ENCODE measurements at regions not wholly inside any gene's neighbourhood (a gene's known extent, or its start where the extent isn't known, plus 50 kb on each side); places are given as distances from the start of the nearest gene placed in this dataset.

DNA sequence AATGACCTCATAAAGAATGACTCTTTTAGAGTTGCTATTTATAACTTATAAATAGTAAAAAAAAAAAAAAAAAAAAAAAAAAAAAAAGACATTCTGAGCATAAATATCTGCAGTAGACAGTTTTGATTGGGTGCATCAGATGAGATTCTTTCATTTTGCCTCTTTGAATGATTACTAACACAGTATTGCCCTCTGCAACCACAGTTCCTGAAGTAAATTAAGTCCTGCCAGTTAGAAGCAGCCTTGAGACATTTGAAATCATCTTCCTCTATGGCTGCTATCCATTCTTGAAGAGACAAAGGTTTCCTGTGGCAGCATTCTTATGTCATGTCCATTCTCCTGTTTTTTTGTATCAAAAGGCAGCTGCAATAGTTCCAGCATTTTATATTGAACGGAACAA lies 892.4 kb upstream of the MIR17HG start:
- no peak for ATAC-seq
- no peak overlapping the region for H3K27ac ChIP-seq
- 93 to 97% methylated on average over 1 of the region's 1 CpG for WGBS, 2 donors
- no peaks in the 10 kb centered on the region for H3K4me1 ChIP-seq
- FAIRE-seq, result no peak
- DNase-seq, result no peak
- H3K4me3 ChIP-seq, result no peak overlapping the region
- TF ChIP-seq, protein P1, sequence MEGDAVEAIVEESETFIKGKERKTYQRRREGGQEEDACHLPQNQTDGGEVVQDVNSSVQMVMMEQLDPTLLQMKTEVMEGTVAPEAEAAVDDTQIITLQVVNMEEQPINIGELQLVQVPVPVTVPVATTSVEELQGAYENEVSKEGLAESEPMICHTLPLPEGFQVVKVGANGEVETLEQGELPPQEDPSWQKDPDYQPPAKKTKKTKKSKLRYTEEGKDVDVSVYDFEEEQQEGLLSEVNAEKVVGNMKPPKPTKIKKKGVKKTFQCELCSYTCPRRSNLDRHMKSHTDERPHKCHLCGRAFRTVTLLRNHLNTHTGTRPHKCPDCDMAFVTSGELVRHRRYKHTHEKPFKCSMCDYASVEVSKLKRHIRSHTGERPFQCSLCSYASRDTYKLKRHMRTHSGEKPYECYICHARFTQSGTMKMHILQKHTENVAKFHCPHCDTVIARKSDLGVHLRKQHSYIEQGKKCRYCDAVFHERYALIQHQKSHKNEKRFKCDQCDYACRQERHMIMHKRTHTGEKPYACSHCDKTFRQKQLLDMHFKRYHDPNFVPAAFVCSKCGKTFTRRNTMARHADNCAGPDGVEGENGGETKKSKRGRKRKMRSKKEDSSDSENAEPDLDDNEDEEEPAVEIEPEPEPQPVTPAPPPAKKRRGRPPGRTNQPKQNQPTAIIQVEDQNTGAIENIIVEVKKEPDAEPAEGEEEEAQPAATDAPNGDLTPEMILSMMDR (IDR thresholded peaks at IDR 0.05), result no peak
- H3K36me3 ChIP-seq, result no peaks in the 10 kb centered on the region
- intact Hi-C loops (cut with DNase I), result no loop called here
- no peaks in the 10 kb centered on the region for H3K9me3 ChIP-seq
- H3K27me3 ChIP-seq, result no peaks in the 10 kb centered on the region

DNA sequence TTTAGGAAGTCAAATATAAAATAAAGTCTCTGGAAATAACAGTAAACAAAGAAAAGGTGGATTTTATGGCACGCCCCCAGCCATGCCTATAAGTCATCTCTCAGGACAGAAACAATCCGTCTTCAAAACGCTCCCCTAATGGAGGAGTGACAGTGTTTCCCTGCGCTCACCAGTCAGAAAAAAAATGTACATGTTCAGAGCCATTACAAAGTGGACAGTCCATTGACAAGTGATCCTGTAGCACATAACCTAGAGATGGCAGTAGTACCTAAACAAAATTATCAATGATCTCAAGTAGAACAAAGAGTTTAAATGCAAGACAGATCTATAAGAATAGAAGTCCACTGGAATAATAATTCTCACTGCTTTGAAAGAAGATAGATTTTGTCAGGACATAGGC lies 891.7 kb upstream of the MIR17HG start:
- Histone ChIP-seq H3K36me3 (no peaks in the 10 kb centered on the region), H3K4me1 (no peaks in the 10 kb centered on the region), H3K27me3 (no peaks in the 10 kb centered on the region), H3K4me3 (no peak overlapping the region), H3K27ac (no peak overlapping the region), H3K9me3 (no peaks in the 10 kb centered on the region)
- 42 to 67% methylated on average over 4 of the region's 4 CpGs for WGBS, 2 donors
- FAIRE-seq (no peak), ATAC-seq (no peak), DNase-seq (no peak)
- TF ChIP-seq, protein P1 (IDR thresholded peaks at IDR 0.05), result no peak
- intact Hi-C loops (cut with DNase I), result no loop called here

DNA sequence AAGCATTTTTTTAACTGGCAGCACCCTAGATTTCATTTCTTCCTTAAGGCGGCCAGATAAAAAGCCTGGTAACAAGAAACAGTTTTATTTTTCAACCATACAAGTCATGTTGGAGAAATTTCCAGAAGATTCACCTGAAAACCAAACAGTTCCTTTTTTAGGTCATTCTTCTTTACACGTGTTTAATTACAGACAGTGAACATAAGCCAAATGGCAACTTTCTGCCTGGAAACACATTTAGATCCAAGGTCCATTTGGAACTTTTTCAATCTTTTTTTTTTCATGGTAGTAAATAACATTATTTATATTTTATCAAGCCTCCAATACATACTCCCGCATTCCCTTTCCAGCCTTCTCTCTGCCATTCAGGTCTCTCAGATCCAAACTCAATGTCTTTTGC lies 886.1 kb upstream of the MIR17HG start:
- WGBS, 2 donors, result 36 to 39% methylated on average over 3 of the region's 3 CpGs
- TF ChIP-seq, protein P1 (IDR thresholded peaks at IDR 0.05), result no peak
- FAIRE-seq (no peak), ATAC-seq (no peak), DNase-seq (no peak)
- intact Hi-C loops (cut with DNase I), result loop anchor here in 1 of 3 donors (10.0 kb wide), 1 partner anchor 393 kb away; no protein-coding TSS in a partner anchor
- Histone ChIP-seq H3K36me3 (no peaks in the 10 kb centered on the region), H3K27me3 (no peaks in the 10 kb centered on the region), H3K27ac (no peak overlapping the region), H3K9me3 (no peaks in the 10 kb centered on the region), H3K4me3 (no peak overlapping the region), H3K4me1 (no peaks in the 10 kb centered on the region)

DNA sequence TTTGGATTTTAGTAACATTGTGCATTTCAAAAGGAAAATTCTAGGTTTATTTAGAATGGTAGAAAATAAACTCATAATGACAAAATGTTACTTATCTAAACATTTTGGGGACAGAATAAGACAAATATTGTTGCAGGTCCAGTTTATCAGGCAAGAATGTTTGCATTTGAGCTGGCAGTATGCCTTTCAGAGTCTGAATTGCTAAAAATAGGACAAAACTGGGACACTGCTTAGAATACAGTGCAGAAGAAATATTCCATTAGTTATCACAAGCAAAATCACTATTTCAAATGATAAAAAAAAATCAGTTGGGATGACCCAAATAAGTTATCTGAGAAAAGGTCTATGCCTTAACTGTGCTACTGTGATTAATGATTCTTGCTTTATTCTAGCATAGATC lies 870.3 kb upstream of the MIR17HG start:
- DNase-seq (peak in 1 of 6 donors; percentile 16), FAIRE-seq (no peak), ATAC-seq (peak in 2 of 4 donors; percentile 61 to 76)
- Histone ChIP-seq H3K4me3 (no peak overlapping the region), H3K36me3 (no peaks in the 10 kb centered on the region), H3K9me3 (no peaks in the 10 kb centered on the region), H3K4me1 (peaks cover 0 to 17% (median 9%) of the 10 kb centered on the region in 3 donors), H3K27ac (no peak overlapping the region), H3K27me3 (no peaks in the 10 kb centered on the region)
- intact Hi-C loops (cut with DNase I), result no loop called here
- TF ChIP-seq, protein P1 (IDR thresholded peaks at IDR 0.05), result no peak

DNA sequence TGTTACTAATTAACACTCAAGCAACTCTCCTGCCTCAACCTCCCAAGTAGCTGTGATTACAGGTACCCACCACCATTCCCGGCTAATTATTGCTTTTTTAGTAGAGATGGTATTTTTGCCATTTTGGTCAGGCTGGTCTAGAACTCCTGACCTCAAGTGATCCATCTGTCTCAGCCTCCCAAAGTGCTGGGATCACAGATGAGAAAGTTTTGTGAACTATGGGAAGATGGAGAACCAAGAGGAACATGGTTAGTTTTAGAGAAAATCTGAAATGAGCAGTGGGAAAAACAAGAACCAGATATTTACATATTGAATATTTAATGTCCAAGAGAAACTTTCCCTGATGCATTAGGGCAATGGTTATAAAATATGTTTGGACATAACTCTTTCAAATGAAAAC lies 863.6 kb upstream of the MIR17HG start:
- FAIRE-seq, result no peak
- Histone ChIP-seq H3K4me3 (no peak overlapping the region), H3K27me3 (no peaks in the 10 kb centered on the region), H3K9me3 (no peaks in the 10 kb centered on the region), H3K36me3 (no peaks in the 10 kb centered on the region), H3K27ac (no peak overlapping the region), H3K4me1 (no peaks in the 10 kb centered on the region)
- TF ChIP-seq, protein P1 (IDR thresholded peaks at IDR 0.05), result no peak
- DNase-seq, result no peak
- intact Hi-C loops (cut with DNase I), result no loop called here
- 87 to 100% methylated on average over 1 of the region's 1 CpG for WGBS, 2 donors
- ATAC-seq, result no peak
